SU-DHL-6 (cell line): ENCODE measurements at regions not wholly inside any gene's neighbourhood (a gene's known extent, or its start where the extent isn't known, plus 50 kb on each side); places are given as distances from the start of the nearest gene placed in this dataset.
"Not testable (repeated sequence)": the region's sequence is repeated elsewhere in the genome, so short reads cannot be mapped to it uniquely, and the experiment has no call there.

Source experiments
- CTCF ChIP-seq: fragments of 200-600 bp; sonication (generic); IDR thresholded peaks from one replicate; pipeline ENCODE4 v1.5.1; 2017; ENCODE audit warnings: antibody characterized with exemption, mild to moderate bottlenecking, low read length, moderate library complexity; ENCODE audit not compliant: insufficient read depth, poor library complexity, severe bottlenecking
- EZH2phosphoT487 ChIP-seq: fragments of 200-600 bp; sonication (generic), shearing (Covaris generic); conservative IDR thresholded peaks from 2 replicates; pipeline ENCODE4 v1.6.1; 2018; ENCODE audit warnings: mild to moderate bottlenecking, antibody characterized with exemption, low read length, moderate library complexity, mixed read lengths

- TF ChIP-seq CTCF, EZH2phosphoT487: not testable (repeated sequence)
Measured at GRCh38 chr22:22117864-22118544, 126.6 kb upstream of the VPREB1 start.
